ENCODE measurements at regions not wholly inside any gene's neighbourhood (a gene's known extent, or its start where the extent isn't known, plus 50 kb on each side); places are given as distances from the start of the nearest gene placed in this dataset.

- intact Hi-C loops (cut with micrococcal nuclease), result no loop called here
- TF ChIP-seq CTCF (IDR thresholded peaks at IDR 0.05; ENCODE audit: extremely low read depth in 1 of 2, insufficient read depth in 1 of 2, low read depth in 1 of 2, low read length in 2 of 2), result no peak
- TF ChIP-seq POLR2AphosphoS5 (IDR thresholded peaks at IDR 0.05; ENCODE audit: insufficient read depth, low read depth, low read length), result no peak
- TF ChIP-seq MYC (IDR thresholded peaks at IDR 0.05; ENCODE audit: low read depth, low read length), result no peak
- no peak for TF ChIP-seq GATA2 (IDR thresholded peaks at IDR 0.05; ENCODE audit: insufficient read depth, insufficient read length, low read depth, low read length)
- TF ChIP-seq MAX (IDR thresholded peaks at IDR 0.05; ENCODE audit: insufficient read depth, insufficient read length), result no peak
- TF ChIP-seq JUN (IDR thresholded peaks at IDR 0.05; ENCODE audit: borderline replicate concordance, insufficient read depth, insufficient read length, low read depth), result no peak
- no peak for TF ChIP-seq EZH2 (IDR thresholded peaks at IDR 0.05; ENCODE audit: borderline replicate concordance, low read depth, low read length, severe bottlenecking)
- no peak for TF ChIP-seq POLR2A (IDR thresholded peaks at IDR 0.05; ENCODE audit: low read depth, low read length)
- no peak for TF ChIP-seq FOS (IDR thresholded peaks at IDR 0.05; ENCODE audit: borderline replicate concordance, insufficient read depth, low read length)
- POLR2A ChIA-PET, result no interaction called here
- Histone ChIP-seq H3K9me3 (replicated peaks; ENCODE audit: control insufficient read depth, insufficient read depth, low read length) (peaks cover 8% of the 10 kb centered on the region), H3K27ac (ENCODE audit: insufficient read depth, low read depth, low read length) (no peak overlapping the region), H2AFZ (ENCODE audit: low read depth, low read length) (no peak overlapping the region), H4K20me1 (replicated peaks; ENCODE audit: control insufficient read depth, extremely low read depth, insufficient read depth, low read length) (no peaks in the 10 kb centered on the region), H3K9me1 (replicated peaks; ENCODE audit: control insufficient read depth, extremely low read depth, insufficient read depth, low read length) (no peaks in the 10 kb centered on the region), H3K27me3 (ENCODE audit: control insufficient read depth in 2 of 2, insufficient read depth in 2 of 2, low read length in 2 of 2) (no peaks in the 10 kb centered on the region), H3K36me3 (ENCODE audit: control insufficient read depth in 2 of 2, extremely low read depth in 1 of 2, insufficient read depth in 2 of 2, low read length in 2 of 2) (no peaks in the 10 kb centered on the region), H3K79me2 (ENCODE audit: control insufficient read depth, insufficient read depth, low read length) (no peaks in the 10 kb centered on the region), H3K4me2 (ENCODE audit: insufficient read depth, low read length) (no peak overlapping the region), H3K4me1 (ENCODE audit: control insufficient read depth, extremely low read depth, insufficient read depth, low read length) (no peaks in the 10 kb centered on the region), H3K9ac (replicated peaks; ENCODE audit: extremely low read depth, insufficient read depth, low read length) (no peak overlapping the region), H3K4me3 (replicated peaks in 1 of 3; ENCODE audit: insufficient read depth in 1 of 3, low read depth in 1 of 3, low read length in 3 of 3) (no peak overlapping the region)
- no TSS peak for BruUV-seq (replicated peaks)
- FAIRE-seq, result no peak
- dilution Hi-C loops (cut with MboI; ENCODE audit: extremely low pct_ligation_motif_present, low sequenced_read_pairs), result no loop called here
- no peak for DNase-seq (ENCODE audit: low read depth, low spot score)
- CTCF ChIA-PET, result interaction anchor here (0.5 kb wide), 1 partner anchor 425 kb away, joined by 3 read pairs; no protein-coding TSS in a partner anchor
Measured at GRCh38 chr2:116098049-116098448, 1655.6 kb downstream of the DPP10 start.
